ENCODE measurements at regions not wholly inside any gene's neighbourhood (a gene's known extent, or its start where the extent isn't known, plus 50 kb on each side); places are given as distances from the start of the nearest gene placed in this dataset.
A peak's percentile ranks its signal among the peaks of the same experiment; 100 is the strongest.

- peaks cover 11% of the 10 kb centered on the region for H3K4me1 Mint-ChIP-seq
- H3K27me3 Mint-ChIP-seq (ENCODE audit: low read depth) = peaks cover 19% of the 10 kb centered on the region
- TF ChIP-seq CTCF (IDR thresholded peaks at IDR 0.05; ENCODE audit: unreplicated experiment in 3 of 3) = no peak
- H3K27ac Mint-ChIP-seq = no peak overlapping the region
- no peak overlapping the region for H3K4me3 Mint-ChIP-seq
- H3K9me3 Mint-ChIP-seq = peaks cover 6% of the 10 kb centered on the region
- H3K36me3 Mint-ChIP-seq (ENCODE audit: low read depth) = peaks cover 14% of the 10 kb centered on the region
Observed at GRCh38 chr22:48662476-48663135, 1165.1 kb downstream of the BRD1 start.

- Mint-ChIP-seq H3K27me3 (ENCODE audit: low read depth) (peaks cover 20% of the 10 kb centered on the region), H3K4me1 (peaks cover 11% of the 10 kb centered on the region), H3K4me3 (no peak overlapping the region), H3K9me3 (peaks cover 6% of the 10 kb centered on the region), H3K27ac (no peak overlapping the region), H3K36me3 (ENCODE audit: low read depth) (peaks cover 14% of the 10 kb centered on the region)
- no peak for TF ChIP-seq CTCF (IDR thresholded peaks at IDR 0.05; ENCODE audit: unreplicated experiment in 3 of 3)
Observed at GRCh38 chr22:48661984-48662383, 1165.7 kb downstream of the BRD1 start.

- peaks cover 20% of the 10 kb centered on the region for H3K27me3 Mint-ChIP-seq (ENCODE audit: low read depth)
- H3K27ac Mint-ChIP-seq = peak overlapping the region in 1 of 3 experiments; percentile 8
- no peak for TF ChIP-seq CTCF (IDR thresholded peaks at IDR 0.05; ENCODE audit: unreplicated experiment in 3 of 3)
- peak overlapping the region in 1 of 3 experiments; percentile 22 for H3K4me3 Mint-ChIP-seq
- peaks cover 15% of the 10 kb centered on the region for H3K4me1 Mint-ChIP-seq
- H3K36me3 Mint-ChIP-seq (ENCODE audit: low read depth) = peaks cover 14% of the 10 kb centered on the region
- H3K9me3 Mint-ChIP-seq = peaks cover 6% of the 10 kb centered on the region
Observed at GRCh38 chr22:48660790-48661740, 1166.6 kb downstream of the BRD1 start.

GRCh38 chr22:48660104-48660789, 1167.4 kb downstream of the BRD1 start:
- Mint-ChIP-seq H3K27me3 (ENCODE audit: low read depth) (peaks cover 20% of the 10 kb centered on the region), H3K4me1 (peaks cover 15% of the 10 kb centered on the region), H3K36me3 (ENCODE audit: low read depth) (peaks cover 12% of the 10 kb centered on the region), H3K4me3 (peak overlapping the region in 1 of 3 experiments; percentile 22), H3K27ac (peak overlapping the region in 1 of 3 experiments; percentile 39), H3K9me3 (peaks cover 6% of the 10 kb centered on the region)
- no peak for TF ChIP-seq CTCF (IDR thresholded peaks at IDR 0.05; ENCODE audit: unreplicated experiment in 3 of 3)

- H3K27me3 Mint-ChIP-seq (ENCODE audit: low read depth) = peaks cover 20% of the 10 kb centered on the region
- H3K27ac Mint-ChIP-seq = no peak overlapping the region
- no peak overlapping the region for H3K4me3 Mint-ChIP-seq
- peaks cover 5% of the 10 kb centered on the region for H3K36me3 Mint-ChIP-seq (ENCODE audit: low read depth)
- TF ChIP-seq CTCF (IDR thresholded peaks at IDR 0.05; ENCODE audit: unreplicated experiment in 3 of 3) = no peak
- peaks cover 15% of the 10 kb centered on the region for H3K4me1 Mint-ChIP-seq
- H3K9me3 Mint-ChIP-seq = peaks cover 6% of the 10 kb centered on the region
Observed at GRCh38 chr22:48659404-48659996, 1168.2 kb downstream of the BRD1 start.

All from nephron (organoid).